HEK293 (cell line): ENCODE measurements at regions not wholly inside any gene's neighbourhood (a gene's known extent, or its start where the extent isn't known, plus 50 kb on each side); places are given as distances from the start of the nearest gene placed in this dataset.

ENCODE experiments used
- CTCF ChIA-PET: fragments of 350-600 bp; formaldehyde crosslinking; extraction: SDS; loops from one replicate; lab custom pipeline; 2021; ENCODE audit warnings: antibody characterized with exemption; lab: Yijun Ruan, JAX
- POLR2A ChIA-PET: fragments of 300-600 bp; formaldehyde crosslinking; extraction: SDS; loops from one replicate; lab custom pipeline; 2020; ENCODE audit warnings: antibody characterized with exemption, inconsistent platforms; lab: Yijun Ruan, JAX
- H3K27ac ChIP-seq: fragments of 200-500 bp; sonication (Bioruptor generic); 2 replicates; pipeline ENCODE4 v1.5.1; 2014; ENCODE audit warnings: low read depth, low read length, control low read depth, inconsistent platforms; ENCODE audit errors: extremely low read depth
- H3K36me3 ChIP-seq, 2 experiments: fragments of 200-500 bp in 1 of 2; sonication (Bioruptor generic) in 1 of 2; 1 replicate in 1 of 2; 2 replicates in 1 of 2; pipeline ENCODE4 v1.5.1; 2014 to 2017; ENCODE audit warnings: inconsistent platforms in 2 of 2, low read length in 2 of 2; ENCODE audit not compliant: control insufficient read depth in 2 of 2, insufficient read depth in 1 of 2
- H3K4me1 ChIP-seq: fragments of 200-500 bp; sonication (Bioruptor generic); 2 replicates; pipeline ENCODE4 v1.5.1; 2014; ENCODE audit warnings: mild to moderate bottlenecking, low read length, inconsistent platforms; ENCODE audit not compliant: control insufficient read depth, insufficient read depth
- H3K4me3 ChIP-seq: 2 replicates; pipeline ENCODE4 v1.5.1; 2011; ENCODE audit warnings: low read depth, mild to moderate bottlenecking, control low read depth, low read length, moderate library complexity
- H3K9me3 ChIP-seq: fragments of 200-500 bp; sonication (Bioruptor generic); 2 replicates; pipeline ENCODE4 v1.5.1; 2014; ENCODE audit warnings: low read depth, low read length, inconsistent platforms; ENCODE audit not compliant: control insufficient read depth, insufficient read depth
- AEBP2 ChIP-seq: fragments of 450-650 bp; formaldehyde crosslinking; IDR thresholded peaks from 2 replicates; pipeline ENCODE4 v1.5.1; 2016; ENCODE audit warnings: missing biosample characterization, missing genetic modification characterization, borderline replicate concordance
- ELK4 ChIP-seq: IDR thresholded peaks from 2 replicates; pipeline ENCODE4 v1.6.1; 2011; ENCODE audit warnings: mild to moderate bottlenecking, low read depth, low read length, borderline replicate concordance
- KLF10 ChIP-seq: fragments of 450-650 bp; IDR thresholded peaks from 2 replicates; pipeline ENCODE4 v1.5.1; 2018; ENCODE audit warnings: missing biosample characterization, mild to moderate bottlenecking, missing genetic modification characterization
- MYNN ChIP-seq: fragments of 450-650 bp; formaldehyde crosslinking; IDR thresholded peaks from 2 replicates; pipeline ENCODE4 v1.5.1; 2016; ENCODE audit warnings: missing biosample characterization, missing genetic modification characterization, borderline replicate concordance
- PRDM1 ChIP-seq: fragments of 450-650 bp; formaldehyde crosslinking; IDR thresholded peaks from 2 replicates; pipeline ENCODE4; 2016; ENCODE audit warnings: missing biosample characterization, missing genetic modification characterization
- REST ChIP-seq: fragments of 450-650 bp; formaldehyde crosslinking; IDR thresholded peaks from 2 replicates; pipeline ENCODE4 v1.5.1; 2016; ENCODE audit warnings: missing biosample characterization, missing genetic modification characterization
- YY2 ChIP-seq: fragments of 450-650 bp; formaldehyde crosslinking; IDR thresholded peaks from 2 replicates; pipeline ENCODE4 v1.5.1; 2016; ENCODE audit warnings: missing biosample characterization, missing genetic modification characterization
- ZIC2 ChIP-seq: fragments of 450-650 bp; formaldehyde crosslinking; IDR thresholded peaks from 2 replicates; pipeline ENCODE4 v1.5.1; 2016; ENCODE audit warnings: missing biosample characterization, missing genetic modification characterization
- ZNF133 ChIP-seq: fragments of 450-650 bp; formaldehyde crosslinking; IDR thresholded peaks from 2 replicates; pipeline ENCODE4 v1.5.1; 2016; ENCODE audit warnings: missing biosample characterization, missing genetic modification characterization
- ZNF202 ChIP-seq: fragments of 450-650 bp; formaldehyde crosslinking; IDR thresholded peaks from 2 replicates; pipeline ENCODE4 v1.5.1; 2016; ENCODE audit warnings: missing biosample characterization, missing genetic modification characterization, borderline replicate concordance
- ZNF221 ChIP-seq: fragments of 450-650 bp; formaldehyde crosslinking; IDR thresholded peaks from 2 replicates; pipeline ENCODE4 v1.5.1; 2017; ENCODE audit warnings: missing biosample characterization, missing genetic modification characterization, borderline replicate concordance
- ZNF239 ChIP-seq: fragments of 450-650 bp; formaldehyde crosslinking; IDR thresholded peaks from 2 replicates; pipeline ENCODE4 v1.5.1; 2016; ENCODE audit warnings: missing biosample characterization, missing genetic modification characterization
- ZNF248 ChIP-seq: fragments of 450-650 bp; formaldehyde crosslinking; IDR thresholded peaks from 2 replicates; pipeline ENCODE4 v1.5.1; 2017; ENCODE audit warnings: missing biosample characterization, missing genetic modification characterization
- ZNF423 ChIP-seq: fragments of 450-650 bp; formaldehyde crosslinking; IDR thresholded peaks from 2 replicates; pipeline ENCODE4 v1.5.1; 2016; ENCODE audit warnings: missing biosample characterization, missing genetic modification characterization
- ZNF580 ChIP-seq: fragments of 450-650 bp; formaldehyde crosslinking; IDR thresholded peaks from 2 replicates; pipeline ENCODE4 v1.5.1; 2016; ENCODE audit warnings: missing biosample characterization, missing genetic modification characterization
- ZNF639 ChIP-seq: fragments of 450-650 bp; formaldehyde crosslinking; IDR thresholded peaks from 2 replicates; pipeline ENCODE4 v1.5.1; 2016; ENCODE audit warnings: missing biosample characterization, missing genetic modification characterization
- ZNF701 ChIP-seq: fragments of 450-650 bp; formaldehyde crosslinking; IDR thresholded peaks from 2 replicates; pipeline ENCODE4 v1.5.1; 2016; ENCODE audit warnings: missing biosample characterization, missing genetic modification characterization
- ZNF792 ChIP-seq: fragments of 450-650 bp; formaldehyde crosslinking; IDR thresholded peaks from 2 replicates; pipeline ENCODE4 v1.5.1; 2016; ENCODE audit warnings: missing biosample characterization, missing genetic modification characterization
- ZNF830 ChIP-seq: fragments of 450-650 bp; IDR thresholded peaks from 2 replicates; pipeline ENCODE4 v1.5.0; 2018; ENCODE audit warnings: missing biosample characterization, missing genetic modification characterization, low read depth, mild to moderate bottlenecking, moderate library complexity
- TF ChIP-seq, protein P1 (sequence below): fragments of 450-650 bp; formaldehyde crosslinking; IDR thresholded peaks from 2 replicates; pipeline ENCODE4 v1.5.1; 2016; ENCODE audit warnings: missing biosample characterization, missing genetic modification characterization

GRCh38 chr10:130396044-130396443 lies 259.9 kb downstream of the GLRX3 start:
- Histone ChIP-seq H3K4me1 (no peaks in the 10 kb centered on the region), H3K36me3 (no peaks in the 10 kb centered on the region), H3K4me3 (no peak overlapping the region), H3K27ac (no peak overlapping the region), H3K9me3 (no peaks in the 10 kb centered on the region)
- TF ChIP-seq PRDM1 (tag by site-specific recombination), result no peak
- no peak for TF ChIP-seq ZNF133 (tag by site-specific recombination)
- ChIA-PET POLR2A (no interaction called here), CTCF (no interaction called here)

DNA sequence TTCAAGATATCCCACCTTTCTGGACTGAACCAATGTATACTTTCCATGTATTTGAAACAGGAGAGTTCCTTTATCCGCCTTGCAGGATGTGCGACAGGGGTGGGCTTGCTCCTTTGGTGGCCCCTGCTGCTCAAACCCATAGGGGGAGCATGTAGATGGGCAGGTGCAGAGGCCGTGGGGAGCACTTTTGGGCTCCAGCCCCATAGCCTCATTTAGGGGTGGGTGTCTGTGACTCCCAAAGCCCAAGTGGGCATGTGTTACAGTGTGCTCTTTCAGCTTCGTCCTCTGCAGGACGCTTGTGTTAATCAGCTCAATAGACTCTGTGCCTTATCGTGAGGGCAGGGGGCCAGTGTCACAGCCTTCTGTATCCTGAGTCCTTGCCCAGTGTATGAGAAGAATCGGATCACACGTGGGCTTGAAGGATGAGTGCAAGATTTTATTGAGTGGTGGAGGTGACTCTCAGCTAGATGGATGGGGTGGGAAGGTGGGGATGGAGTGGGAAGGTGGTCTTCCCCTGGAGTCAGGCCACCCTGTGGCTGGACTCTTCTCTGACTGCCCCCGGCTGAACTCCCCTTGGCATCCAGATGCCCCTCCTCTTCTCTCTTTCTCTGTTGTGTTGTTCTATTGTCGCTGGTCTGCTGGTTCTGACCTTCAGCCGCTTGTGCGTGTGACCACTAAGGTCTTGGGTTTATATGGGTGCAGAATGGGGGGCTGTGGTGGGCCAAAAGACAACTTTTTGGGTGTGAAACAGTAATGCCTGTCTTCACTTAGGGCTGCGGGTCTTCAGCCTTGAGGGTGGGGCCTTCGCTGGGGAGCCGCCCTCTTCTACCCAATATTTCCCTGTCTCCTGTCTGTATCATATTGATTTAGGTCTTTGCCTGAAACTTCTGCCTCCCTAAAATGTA lies 262.2 kb downstream of the GLRX3 start:
- Histone ChIP-seq H3K4me1 (no peaks in the 10 kb centered on the region), H3K27ac (no peak overlapping the region), H3K9me3 (no peaks in the 10 kb centered on the region), H3K36me3 (no peaks in the 10 kb centered on the region), H3K4me3 (no peak overlapping the region)
- ChIA-PET POLR2A (no interaction called here), CTCF (no interaction called here)
- TF ChIP-seq, protein P1, sequence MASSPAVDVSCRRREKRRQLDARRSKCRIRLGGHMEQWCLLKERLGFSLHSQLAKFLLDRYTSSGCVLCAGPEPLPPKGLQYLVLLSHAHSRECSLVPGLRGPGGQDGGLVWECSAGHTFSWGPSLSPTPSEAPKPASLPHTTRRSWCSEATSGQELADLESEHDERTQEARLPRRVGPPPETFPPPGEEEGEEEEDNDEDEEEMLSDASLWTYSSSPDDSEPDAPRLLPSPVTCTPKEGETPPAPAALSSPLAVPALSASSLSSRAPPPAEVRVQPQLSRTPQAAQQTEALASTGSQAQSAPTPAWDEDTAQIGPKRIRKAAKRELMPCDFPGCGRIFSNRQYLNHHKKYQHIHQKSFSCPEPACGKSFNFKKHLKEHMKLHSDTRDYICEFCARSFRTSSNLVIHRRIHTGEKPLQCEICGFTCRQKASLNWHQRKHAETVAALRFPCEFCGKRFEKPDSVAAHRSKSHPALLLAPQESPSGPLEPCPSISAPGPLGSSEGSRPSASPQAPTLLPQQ (tag by site-specific recombination), result no peak
- no peak for TF ChIP-seq ZNF423 (tag by site-specific recombination)
- TF ChIP-seq YY2 (tag by site-specific recombination), result no peak
- TF ChIP-seq AEBP2 (tag by site-specific recombination), result no peak
- TF ChIP-seq ZNF580 (tag by site-specific recombination), result no peak
- no peak for TF ChIP-seq ZNF248 (tag by site-specific recombination)
- TF ChIP-seq ZNF202 (tag by site-specific recombination), result no peak
- TF ChIP-seq ZNF221 (tag by site-specific recombination), result no peak
- no peak for TF ChIP-seq ELK4
- TF ChIP-seq ZNF701, result no peak

DNA sequence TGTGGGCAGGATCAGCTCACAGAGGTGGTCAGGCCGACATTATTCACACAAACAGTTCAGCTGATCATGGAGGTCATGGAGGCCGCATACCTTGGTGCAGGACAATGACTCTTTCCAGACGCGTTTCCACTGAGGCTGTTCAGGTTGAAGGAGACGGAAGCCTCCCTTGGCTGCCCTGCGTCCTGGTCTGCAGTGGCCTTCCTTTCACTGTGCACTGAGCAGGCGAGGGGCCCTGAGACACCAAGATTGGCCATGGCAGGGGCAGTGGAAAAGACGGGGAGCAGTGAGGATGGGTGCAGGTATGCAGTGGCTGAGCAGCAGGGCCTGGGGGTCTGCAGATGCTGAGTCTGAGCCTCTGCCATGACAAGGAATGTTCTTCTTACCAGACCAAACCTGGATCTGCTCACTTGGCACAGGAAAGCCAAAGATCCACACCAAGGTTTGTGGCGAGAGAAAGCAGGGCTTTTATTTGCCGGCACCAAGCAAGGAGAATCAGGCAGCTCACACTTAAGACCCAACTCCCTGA lies 263.3 kb downstream of the GLRX3 start:
- ChIA-PET POLR2A (no interaction called here), CTCF (no interaction called here)
- no peak overlapping the region for H3K4me3 ChIP-seq
- H3K4me1 ChIP-seq, result no peaks in the 10 kb centered on the region
- no peak overlapping the region for H3K27ac ChIP-seq
- H3K9me3 ChIP-seq, result no peaks in the 10 kb centered on the region
- H3K36me3 ChIP-seq, result no peaks in the 10 kb centered on the region
- TF ChIP-seq ZIC2 (tag by site-specific recombination) (no peak), ZNF792 (tag by site-specific recombination) (no peak), ZNF580 (tag by site-specific recombination) (no peak), MYNN (no peak), ZNF639 (tag by site-specific recombination) (no peak), ZNF830 (tag by site-specific recombination) (no peak), KLF10 (no peak), ZNF239 (tag by site-specific recombination) (no peak), REST (tag by site-specific recombination) (no peak)
